IPS DF 19.7 (cell line): ENCODE measurements at regions not wholly inside any gene's neighbourhood (a gene's known extent, or its start where the extent isn't known, plus 50 kb on each side); places are given as distances from the start of the nearest gene placed in this dataset.
A peak's percentile ranks its signal among the peaks of the same experiment; 100 is the strongest.
"Not testable (repeated sequence)": the region's sequence is repeated elsewhere in the genome, so short reads cannot be mapped to it uniquely, and the experiment has no call there.

Experiments used
- DNase-seq: peaks from one replicate; pipeline ENCODE4 v3.0.0-alpha.2; 2013; ENCODE audit warnings: low read depth, low spot score

DNA sequence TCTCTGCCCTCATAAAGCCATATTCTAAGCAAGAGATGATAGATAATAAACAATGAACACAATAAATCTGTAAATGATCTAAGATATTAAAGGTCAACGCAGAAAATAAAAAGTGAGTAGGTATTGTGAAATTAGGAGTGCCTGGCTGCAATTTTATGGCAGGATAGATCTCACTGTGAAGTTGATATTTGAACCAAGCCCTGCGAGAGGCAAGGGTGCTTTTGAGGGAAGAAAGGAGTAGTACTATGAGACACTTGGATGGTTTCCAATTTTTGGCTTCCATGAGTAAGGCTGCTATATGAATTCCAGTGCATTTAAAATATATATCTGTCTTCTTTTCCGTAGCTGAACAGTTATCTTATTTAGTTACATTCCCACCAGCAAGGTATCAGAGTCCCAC, 720.0 kb upstream of the CNTN5 start:
- DNase-seq, result no peak

DNA sequence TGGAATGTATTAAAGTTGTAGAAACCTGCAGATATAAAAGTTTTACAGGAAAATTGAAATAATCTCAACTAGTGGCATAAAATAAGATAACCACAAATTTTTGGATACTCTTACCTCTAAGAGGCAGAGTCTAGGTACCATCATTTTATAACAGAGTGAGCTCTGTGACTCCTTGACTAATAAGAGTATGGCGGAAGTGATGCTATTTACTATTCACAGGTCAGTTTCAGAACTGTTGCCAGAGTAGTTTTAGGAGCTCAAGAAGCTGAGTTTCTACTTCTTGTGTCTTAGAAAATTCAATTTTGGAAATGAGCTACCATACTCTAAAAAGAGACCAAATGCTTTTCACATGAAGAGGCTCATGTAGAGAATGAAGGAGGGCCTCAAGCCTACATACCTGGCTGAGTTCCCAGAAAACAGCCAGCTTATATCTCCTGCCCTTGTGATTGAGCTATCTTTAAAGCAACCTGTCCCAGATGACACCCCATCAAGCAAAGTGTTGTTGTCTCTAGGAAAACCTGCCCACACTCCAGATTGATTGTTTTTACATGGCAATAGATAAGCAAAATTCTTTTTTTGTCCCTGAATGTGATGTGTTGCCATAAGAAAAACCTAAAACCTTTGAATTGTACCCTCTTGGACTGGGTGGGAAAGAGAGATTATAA, 712.8 kb upstream of the CNTN5 start:
- no peak for DNase-seq

DNA sequence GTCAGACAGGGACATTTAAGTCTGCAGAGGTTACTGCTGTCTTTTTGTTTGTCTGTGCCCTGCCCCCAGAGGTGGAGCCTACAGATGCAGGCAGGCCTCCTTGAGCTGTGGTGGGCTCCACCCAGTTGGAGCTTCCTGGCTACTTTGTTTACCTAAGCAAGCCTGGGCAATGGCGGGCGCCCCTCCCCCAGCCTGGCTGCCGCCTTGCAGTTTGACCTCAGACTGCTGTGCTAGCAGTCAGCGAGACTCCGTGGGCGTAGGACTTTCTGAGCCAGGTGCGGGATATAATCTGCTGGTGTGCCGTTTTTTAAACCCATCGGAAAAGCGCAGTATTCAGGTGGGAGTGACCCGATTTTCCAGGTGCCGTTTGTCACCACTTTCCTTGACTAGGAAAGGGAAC, 690.4 kb upstream of the CNTN5 start:
- not testable (repeated sequence) for DNase-seq

DNA sequence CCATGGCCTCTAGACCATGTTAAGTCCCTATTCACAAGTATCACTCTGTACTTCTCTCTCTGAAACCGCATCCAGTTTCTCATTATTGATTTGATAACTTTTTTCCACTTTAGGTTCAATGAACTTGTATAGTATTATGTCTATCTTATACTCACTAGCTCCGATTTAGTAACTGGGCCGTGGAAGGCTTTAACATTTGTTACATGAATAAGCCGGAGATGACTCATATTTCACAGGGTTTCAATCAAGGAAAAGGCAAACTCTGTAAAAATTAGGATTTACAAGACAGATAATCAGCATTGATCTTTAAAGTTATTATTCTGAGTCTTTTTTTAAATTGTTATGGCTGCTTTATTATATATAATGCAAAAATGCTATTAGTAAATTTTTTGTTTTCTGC, 662.2 kb upstream of the CNTN5 start:
- no peak for DNase-seq

DNA sequence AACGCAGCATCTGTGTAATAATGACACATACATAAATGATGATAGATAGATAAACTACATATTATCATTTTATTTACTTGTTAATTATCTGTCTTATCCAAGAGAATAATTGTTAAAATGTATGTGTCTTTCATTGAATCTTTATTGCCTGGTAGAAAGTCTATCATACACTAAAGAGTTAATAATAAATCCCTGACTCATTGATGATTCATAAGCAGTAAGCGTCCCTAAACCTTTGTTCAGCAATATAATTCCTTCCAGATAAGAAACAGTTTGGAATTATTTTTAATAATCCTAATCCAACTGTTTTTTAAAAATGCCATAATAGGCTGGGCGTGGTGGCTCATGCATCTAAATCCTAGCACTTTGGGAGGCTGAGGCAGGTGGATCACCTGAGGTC, 655.6 kb upstream of the CNTN5 start:
- no peak for DNase-seq

DNA sequence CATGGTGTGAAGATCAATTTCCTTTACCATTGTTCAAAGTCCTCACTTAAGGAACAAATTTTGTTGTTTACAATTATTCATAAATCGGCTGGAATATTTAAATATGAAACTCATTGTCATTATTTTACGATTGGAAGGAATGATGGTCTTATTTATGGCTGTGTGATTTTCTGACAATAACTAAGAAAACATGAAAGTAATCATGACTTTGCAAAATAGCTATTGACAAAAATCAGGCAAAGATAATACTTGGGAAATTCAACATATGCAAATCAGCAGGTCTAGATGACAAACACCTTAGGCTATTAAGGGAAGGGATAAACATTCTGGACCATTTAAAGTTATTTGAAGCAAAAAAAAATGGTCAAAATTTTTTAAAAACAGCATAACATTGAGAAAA, 654.8 kb upstream of the CNTN5 start:
- no peak for DNase-seq

DNA sequence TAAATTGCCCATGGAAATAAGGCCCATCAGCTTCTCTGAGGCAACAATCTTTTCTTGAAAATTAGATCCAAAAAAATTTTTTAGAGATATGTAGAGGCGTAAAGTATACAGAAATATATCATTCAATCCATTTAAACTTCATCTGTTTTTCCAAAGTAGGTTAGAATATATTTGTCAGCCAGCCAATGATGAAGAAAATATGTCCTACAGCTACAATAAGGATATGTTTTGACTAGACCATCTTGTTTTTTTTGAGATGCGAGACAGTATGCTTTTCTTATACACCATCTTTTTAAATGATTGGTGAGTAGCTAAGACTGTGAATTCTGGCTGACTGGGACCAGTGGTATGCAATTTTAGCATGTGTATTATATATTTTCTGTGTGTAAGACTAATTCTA, 630.4 kb upstream of the CNTN5 start:
- DNase-seq, result no peak

DNA sequence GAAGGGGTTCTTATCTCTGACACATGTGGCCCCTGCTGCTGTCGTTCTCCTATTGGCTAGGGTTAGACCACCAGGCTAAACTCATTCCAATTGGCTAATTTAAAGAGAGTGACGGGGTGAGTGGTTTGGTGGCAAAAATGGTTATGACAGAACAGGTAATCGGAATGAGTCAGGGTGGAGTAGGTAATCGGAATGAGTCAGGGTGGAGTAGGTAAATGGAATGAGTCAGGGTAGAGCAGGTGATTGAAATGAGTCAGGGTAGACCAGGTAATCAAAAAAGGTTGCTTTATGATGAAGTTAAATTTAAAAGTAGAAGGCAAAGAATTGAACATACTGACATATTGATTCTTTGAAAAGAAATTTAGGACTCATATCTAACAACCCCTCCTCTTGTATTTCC, 626.2 kb upstream of the CNTN5 start:
- not testable (repeated sequence) for DNase-seq

DNA sequence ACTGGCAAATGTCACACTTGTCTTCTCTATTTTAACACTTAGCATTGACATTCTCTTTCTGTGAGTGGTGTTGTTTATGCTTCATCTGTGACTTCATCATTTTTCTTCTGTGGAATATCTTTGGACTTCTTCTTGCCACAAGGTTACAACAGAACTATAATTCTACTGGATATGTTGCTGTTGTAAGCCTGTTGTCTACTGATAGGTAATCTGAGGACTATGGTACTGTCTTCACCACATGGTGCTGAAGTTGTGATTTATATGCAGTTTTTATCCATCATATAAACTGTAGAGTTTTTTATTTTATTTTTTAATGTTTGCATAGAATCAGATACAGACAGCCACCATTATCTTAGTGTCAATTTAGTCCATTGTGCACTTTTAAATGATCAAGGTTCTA, 622.2 kb upstream of the CNTN5 start:
- DNase-seq, result no peak

DNA sequence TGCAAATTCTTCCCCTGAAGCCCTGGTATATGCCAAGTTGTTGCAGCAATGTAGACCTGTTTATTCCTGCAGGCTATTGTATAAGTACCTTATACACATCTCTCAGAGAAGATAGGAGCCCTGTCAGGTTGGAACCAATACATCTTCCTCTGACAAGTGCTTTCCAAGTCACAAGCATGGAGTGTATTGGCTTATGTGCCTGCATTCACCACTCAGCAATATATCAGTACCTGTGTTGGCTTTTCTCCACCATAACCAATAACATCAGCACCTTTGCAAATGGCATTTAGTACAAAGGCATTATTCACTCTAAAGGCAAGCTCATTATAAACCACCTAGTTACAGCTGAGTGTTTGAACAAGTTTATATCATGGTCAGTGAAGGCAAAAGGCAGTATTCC, 611.7 kb upstream of the CNTN5 start:
- DNase-seq, result no peak

DNA sequence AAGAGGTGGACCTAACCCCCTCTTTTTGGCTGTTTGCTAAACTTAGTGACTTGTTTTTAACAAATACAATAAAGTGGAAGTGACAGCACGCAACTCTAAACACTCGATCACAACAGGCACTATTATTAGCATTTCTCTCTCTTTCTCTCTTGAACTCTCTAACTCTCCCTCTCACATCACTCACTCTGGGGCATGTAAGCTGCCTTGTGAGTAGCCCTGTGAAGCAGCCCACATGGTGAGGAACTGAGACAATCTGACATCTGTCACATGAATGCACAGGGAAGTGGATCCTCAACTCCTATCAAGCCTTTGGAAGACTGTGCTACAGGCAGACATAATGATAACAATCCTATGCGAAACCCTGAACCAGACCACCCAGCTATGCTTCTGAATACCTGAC, 609.0 kb upstream of the CNTN5 start:
- DNase-seq, result no peak

DNA sequence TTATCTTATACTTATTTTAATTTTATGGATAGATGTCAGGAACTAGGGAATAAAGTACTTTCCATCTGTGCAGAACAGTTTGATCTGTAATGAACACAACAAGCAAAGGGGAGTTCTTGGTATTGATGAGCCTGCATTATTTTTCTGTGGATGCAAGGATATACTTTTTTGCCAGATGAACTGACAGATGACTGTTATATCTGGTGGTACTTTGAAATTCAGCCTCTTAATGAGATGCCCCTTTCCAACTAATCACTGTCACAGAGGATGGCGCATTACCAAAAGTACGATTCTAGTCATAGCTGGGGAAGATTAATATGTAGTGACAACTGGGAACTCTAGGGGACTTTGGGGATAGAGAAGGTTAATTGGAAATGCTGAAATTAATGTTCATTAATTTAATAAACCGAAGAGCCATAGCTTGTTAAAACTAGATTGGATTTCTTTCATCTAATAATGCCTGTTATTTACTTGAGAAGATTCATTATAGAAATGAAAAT, 603.4 kb upstream of the CNTN5 start:
- no peak for DNase-seq

DNA sequence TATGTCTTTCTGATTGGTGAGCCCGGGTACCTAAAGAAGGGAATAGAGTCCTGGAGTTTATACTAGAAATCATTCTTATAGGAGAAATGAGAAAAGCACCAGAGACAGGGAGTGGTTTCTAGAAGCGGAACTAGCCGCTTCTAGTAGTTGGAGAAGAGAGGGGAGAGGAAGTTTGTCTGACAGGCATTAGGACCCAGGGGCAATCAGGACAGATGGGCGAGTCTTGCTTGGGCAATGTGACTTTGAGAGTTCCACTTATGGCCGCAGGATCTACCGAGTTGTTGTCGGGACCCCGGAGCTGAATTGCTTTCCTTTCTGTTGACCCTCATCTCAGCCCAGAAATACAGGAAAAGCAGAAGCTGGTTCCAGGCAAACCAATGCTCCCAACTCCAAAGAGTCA, 596.8 kb upstream of the CNTN5 start:
- DNase-seq, result no peak

DNA sequence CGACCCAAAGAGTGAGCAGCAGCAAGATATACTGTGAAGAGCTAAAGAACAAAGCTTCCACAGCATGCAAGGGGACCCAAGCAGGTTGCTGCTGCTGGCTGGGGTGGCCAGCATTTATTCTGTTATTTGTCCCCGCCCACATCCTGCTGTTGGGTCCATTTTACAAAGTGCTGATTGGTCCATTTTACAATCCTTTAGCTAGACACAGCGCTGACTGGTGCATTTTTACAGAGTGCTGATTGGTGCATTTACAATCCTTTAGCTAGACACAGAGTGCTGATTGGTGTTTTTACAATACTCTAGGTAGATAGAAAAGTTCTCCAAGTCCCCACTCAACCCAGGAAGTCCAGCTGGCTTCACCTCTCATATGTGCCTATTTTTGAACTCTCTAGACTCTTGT, 596.0 kb upstream of the CNTN5 start:
- not testable (repeated sequence) for DNase-seq

DNA sequence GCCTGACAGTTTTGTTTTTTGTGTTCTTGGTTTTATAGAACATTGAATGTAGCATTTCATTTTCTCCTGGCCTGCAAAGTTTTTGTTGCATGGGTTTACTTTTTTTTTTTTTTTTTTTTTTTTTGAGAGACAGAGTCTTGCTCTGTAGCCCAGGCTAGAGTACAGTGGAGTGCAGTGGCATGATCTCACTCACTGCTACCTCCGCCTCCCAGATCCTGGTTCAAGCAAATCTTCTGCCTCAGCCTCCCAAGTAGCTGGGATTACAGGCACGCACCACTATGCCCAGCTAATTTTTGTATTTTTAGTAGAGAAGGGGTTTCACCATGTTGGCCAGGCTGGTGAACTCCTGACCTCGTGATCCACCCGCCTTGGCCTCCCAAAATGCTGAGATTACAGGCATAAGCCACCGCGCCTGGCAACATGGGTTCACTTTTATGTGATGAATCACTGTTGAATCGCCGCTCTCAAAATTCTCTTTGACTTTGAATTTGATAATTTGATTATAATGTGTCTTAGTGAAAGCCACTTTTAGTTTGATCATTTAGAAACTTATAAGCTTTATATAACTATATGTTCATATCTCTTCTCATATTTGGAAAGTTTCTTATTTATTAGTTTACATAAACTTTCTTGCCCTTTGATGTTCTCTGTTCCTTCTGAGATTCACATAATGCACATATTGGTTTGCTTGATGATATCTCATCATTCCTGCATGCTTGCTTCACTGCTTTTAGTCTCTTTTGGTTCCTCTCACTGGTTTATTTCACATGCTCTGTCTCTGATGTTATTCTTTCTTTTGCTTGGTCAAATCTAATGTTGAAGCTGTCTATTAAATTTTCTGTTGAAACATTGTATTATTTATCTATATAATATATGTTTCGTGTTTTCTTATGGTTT, 589.0 kb upstream of the CNTN5 start:
- DNase-seq, result no peak

DNA sequence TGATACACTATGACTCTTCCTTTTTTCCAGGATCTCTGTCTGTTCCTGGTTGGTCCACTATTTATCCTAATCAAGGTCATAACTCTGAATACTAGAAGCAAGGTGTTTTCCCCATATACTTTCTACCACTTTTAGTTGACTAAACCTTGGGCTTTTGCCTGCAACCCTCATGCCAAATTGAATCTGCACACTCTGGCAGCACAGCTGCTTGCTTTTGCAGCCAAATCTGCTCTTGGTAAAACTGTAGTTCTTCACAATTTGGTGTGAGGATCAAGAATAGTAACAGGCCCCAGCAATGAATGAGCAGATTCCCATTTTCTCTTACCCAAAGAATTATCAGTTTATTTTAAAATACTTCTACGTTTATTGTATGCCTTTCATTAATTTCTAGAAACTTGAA, 586.5 kb upstream of the CNTN5 start:
- no peak for DNase-seq

DNA sequence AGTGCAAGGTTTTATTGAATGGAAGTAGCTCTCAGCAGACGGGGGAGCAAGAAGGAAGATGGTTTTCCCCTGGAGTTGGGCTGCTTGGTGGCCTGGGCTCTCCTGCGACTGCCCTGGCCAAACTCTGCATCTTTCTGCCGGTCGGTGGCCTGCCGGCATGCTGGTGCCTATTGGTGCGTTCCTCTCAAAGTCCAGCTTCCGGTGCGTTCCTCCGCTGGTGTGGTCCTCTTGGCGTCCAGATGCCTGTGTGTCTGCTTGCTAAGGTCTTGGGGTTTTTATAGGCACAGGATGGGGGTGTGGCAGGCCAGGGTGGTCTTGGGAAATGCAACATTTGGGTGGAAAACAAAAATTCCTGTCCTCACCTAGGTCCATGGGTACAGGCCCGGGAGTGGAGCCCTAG, 567.4 kb upstream of the CNTN5 start:
- no peak for DNase-seq

DNA sequence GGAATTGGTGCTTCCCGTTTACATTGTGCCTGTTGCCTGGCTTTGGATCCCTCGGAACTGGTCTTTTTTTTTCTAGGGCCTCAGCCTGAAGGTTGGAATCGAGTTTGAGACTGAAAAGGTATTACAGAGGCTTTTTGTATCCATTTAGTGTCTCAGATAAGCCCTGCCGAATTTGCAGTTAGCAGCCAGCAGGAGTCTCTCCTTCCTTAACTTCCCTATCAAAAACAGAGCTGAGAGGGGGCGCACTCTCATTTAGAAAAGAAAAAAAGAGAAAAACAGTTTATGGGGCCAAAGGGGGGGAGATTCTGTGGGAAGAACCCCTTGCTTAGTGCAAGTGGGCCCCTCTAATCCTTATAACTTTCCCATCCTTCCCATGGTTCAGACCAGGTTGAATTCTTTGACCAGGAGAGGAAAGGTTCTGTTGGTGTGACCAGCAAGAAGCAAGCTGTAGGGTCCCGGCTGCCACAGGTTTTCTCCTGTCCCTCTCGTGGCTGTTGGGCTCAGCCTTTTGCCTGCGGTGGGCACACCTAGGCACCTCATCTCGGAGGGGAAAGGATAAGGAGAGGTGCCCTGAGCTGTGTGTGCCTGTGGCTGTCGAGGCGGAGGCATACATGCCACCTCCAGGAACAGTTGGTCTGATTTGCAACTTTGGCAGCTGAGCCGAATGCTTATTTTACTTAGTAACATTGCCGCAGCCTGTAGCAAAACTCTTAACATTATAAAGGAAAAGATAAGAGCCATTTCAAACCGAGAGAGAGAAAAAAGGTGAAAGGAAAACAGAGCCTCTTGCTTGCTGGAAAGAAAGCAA, 565.0 kb upstream of the CNTN5 start:
- DNase-seq, result peak; percentile 47

DNA sequence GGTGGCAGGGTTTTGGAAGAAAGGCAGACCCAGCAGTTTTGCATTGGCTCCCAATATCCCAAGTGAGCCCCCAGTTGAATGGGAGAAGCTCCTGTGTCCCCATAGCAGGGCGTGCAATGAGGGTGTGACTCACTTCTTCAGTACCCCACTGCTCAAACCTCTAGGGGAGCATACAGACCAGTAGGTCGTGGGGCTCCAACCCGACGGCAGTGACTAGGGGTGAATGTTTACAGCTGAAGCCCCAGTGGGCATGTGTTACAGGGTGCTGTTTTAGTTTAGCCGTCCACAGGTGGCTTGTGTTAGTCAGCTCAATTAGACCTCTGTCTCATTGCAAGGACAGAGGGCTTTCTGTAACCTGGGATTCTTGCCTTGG, 564.5 kb upstream of the CNTN5 start:
- no peak for DNase-seq

DNA sequence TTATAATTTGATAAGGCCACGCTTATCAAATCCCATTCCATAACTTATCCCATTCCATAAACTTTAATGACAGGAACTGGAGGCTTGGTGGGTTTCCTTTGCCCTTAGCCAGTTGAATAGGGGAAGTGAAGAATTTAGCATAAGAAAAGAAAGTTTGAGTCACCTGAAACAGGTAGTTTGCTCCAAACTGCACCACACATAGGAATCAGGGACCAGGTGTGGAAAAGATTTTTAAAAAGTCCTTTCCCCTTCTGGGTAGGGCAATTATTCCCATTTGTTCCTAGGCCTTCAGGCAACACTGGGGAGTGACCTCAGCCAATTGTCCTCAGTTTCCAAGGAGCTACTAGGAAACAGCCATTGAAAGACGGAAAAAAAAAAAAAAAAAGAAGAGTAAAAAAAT, 525.7 kb upstream of the CNTN5 start:
- DNase-seq, result peak; percentile 33

DNA sequence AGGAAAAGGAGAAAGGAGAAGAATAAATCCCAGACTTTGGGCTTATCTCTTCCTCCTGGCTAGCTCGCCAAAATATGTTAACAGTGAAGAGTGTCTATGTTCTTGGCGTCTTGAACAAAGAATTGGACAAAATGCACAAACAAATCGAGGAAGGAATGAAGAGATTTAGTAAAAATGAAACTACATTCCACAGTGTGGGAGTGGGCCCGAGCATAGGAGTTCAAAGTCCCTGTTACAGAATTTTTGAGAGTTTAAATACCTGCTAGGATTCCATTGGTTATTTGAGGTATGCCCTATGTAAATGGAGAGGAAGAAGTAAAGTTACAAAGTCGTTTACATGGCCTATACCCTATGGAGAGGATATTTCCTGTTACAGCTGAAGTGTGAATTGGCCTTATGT, 525.1 kb upstream of the CNTN5 start:
- DNase-seq, result no peak

DNA sequence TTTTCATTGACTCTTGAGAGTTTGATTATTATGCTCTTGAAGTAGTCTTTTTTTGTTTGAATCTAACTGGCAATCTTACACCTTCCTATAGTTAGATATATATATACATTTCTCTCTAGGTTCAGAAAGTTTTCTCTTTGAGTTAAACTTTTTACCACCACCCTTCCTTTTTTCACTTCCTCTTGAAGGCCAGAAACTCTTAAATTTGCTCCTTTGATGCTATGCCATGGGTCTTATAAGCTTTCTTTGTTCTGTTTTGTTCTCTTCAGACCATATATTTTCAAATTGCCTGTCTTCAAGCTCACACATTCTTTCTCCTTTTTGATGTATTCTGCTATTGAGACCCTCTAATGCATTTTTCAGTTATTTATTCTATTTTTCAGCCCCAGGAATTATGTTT, 513.5 kb upstream of the CNTN5 start:
- DNase-seq, result no peak
